ENCODE measurements at regions not wholly inside any gene's neighbourhood (a gene's known extent, or its start where the extent isn't known, plus 50 kb on each side); places are given as distances from the start of the nearest gene placed in this dataset.

DNA sequence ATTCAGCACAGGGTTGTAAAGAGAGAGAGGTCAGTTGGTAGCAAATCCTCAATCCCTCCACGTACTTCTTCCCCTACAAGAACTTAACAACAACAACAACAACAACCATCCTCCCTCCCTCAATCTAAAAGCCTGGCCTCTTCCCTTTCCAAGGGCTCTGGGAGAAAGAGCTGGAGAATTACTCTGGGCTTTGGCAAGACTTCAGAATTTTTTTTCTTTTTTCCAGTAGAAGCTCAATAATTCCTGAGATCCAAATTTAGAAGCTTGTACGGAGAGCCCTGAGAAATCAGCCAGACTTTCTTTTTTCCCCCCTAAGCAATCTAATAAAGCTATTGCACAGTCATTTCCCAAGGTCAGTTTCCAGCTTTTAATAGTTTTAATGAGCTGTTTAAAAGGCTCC lies 95.8 kb upstream of the CACNA2D3 start:
- no peaks in the 10 kb centered on the region for H4K20me1 ChIP-seq (ENCODE audit: control insufficient read depth, extremely low read depth, insufficient read depth, low read length)
- no peaks in the 10 kb centered on the region for H3K79me2 ChIP-seq (ENCODE audit: control insufficient read depth, insufficient read depth, low read length)
- no peak for FAIRE-seq
- no peaks in the 10 kb centered on the region for H3K9me1 ChIP-seq (ENCODE audit: control insufficient read depth, extremely low read depth, insufficient read depth, low read length)
- no peak overlapping the region for H3K4me2 ChIP-seq (ENCODE audit: control insufficient read depth, extremely low read depth, insufficient read depth, low read depth, low read length)
- no peak overlapping the region for H3K27ac ChIP-seq (ENCODE audit: control insufficient read depth, insufficient read depth, low read length)
- no peak for TF ChIP-seq EZH2 (IDR thresholded peaks at IDR 0.05; ENCODE audit: low read length)
- no peak for TF ChIP-seq CTCF (optimal IDR thresholded peaks at IDR 0.05 in 1 of 3, IDR thresholded peaks at IDR 0.05 in 1 of 3, conservative IDR thresholded peaks at IDR 0.05 in 1 of 3; ENCODE audit: extremely low read depth in 1 of 3, insufficient read depth in 2 of 3, low read length in 3 of 3)
- H3K4me3 ChIP-seq (ENCODE audit: control insufficient read depth in 2 of 3, extremely low read depth in 1 of 3, insufficient read depth in 2 of 3, low read depth in 1 of 3, low read length in 3 of 3): no peak overlapping the region
- no peak overlapping the region for H3K9ac ChIP-seq (ENCODE audit: control insufficient read depth, extremely low read depth, insufficient read depth, low read length)
- no peak overlapping the region for H2AFZ ChIP-seq (ENCODE audit: control insufficient read depth, low read length)
- no peaks in the 10 kb centered on the region for H3K36me3 ChIP-seq (ENCODE audit: control insufficient read depth in 2 of 2, extremely low read depth in 1 of 2, insufficient read depth in 2 of 2, low read length in 2 of 2)
- dilution Hi-C loops (cut with MboI; ENCODE audit: extremely low pct_ligation_motif_present, low sequenced_read_pairs): no loop called here
- DNase-seq (ENCODE audit: low read depth, low spot score): no peak
- H3K27me3 ChIP-seq (ENCODE audit: control insufficient read depth, extremely low read depth, insufficient read depth, low read length): no peaks in the 10 kb centered on the region
- H3K4me1 ChIP-seq (ENCODE audit: control insufficient read depth, extremely low read depth, insufficient read depth, low read length): no peaks in the 10 kb centered on the region
- H3K9me3 ChIP-seq (ENCODE audit: control insufficient read depth, low read depth, low read length): no peaks in the 10 kb centered on the region

DNA sequence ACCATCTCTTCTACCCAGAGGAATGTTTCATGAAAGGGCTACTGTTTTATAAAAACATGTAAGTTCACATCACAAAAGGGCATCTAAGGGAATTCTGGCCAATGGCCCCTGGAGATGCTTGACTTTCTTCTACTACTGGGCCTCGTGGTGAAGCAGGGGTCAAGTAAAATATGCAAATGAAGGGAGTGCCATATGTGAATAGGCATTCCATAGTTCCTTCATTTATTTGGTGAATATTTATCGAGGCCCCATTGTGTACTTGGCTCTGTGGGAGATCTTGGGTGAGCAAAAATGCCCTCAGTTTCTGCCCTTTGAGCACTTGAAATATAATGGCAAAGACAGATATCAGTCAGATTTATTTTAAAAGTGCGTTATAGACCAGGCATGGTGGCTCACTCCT lies 101.3 kb upstream of the CACNA2D3 start:
- Histone ChIP-seq H3K9ac (ENCODE audit: control insufficient read depth, extremely low read depth, insufficient read depth, low read length) (no peak overlapping the region), H3K27me3 (ENCODE audit: control insufficient read depth, extremely low read depth, insufficient read depth, low read length) (no peaks in the 10 kb centered on the region), H3K4me1 (ENCODE audit: control insufficient read depth, extremely low read depth, insufficient read depth, low read length) (no peaks in the 10 kb centered on the region), H2AFZ (ENCODE audit: control insufficient read depth, low read length) (no peak overlapping the region), H3K79me2 (ENCODE audit: control insufficient read depth, insufficient read depth, low read length) (no peaks in the 10 kb centered on the region), H3K4me3 (ENCODE audit: control insufficient read depth in 2 of 3, extremely low read depth in 1 of 3, insufficient read depth in 2 of 3, low read depth in 1 of 3, low read length in 3 of 3) (no peak overlapping the region), H3K9me3 (ENCODE audit: control insufficient read depth, low read depth, low read length) (no peaks in the 10 kb centered on the region), H3K27ac (ENCODE audit: control insufficient read depth, insufficient read depth, low read length) (no peak overlapping the region), H3K36me3 (ENCODE audit: control insufficient read depth in 2 of 2, extremely low read depth in 1 of 2, insufficient read depth in 2 of 2, low read length in 2 of 2) (no peaks in the 10 kb centered on the region), H3K9me1 (ENCODE audit: control insufficient read depth, extremely low read depth, insufficient read depth, low read length) (no peaks in the 10 kb centered on the region), H3K4me2 (ENCODE audit: control insufficient read depth, extremely low read depth, insufficient read depth, low read depth, low read length) (no peak overlapping the region), H4K20me1 (ENCODE audit: control insufficient read depth, extremely low read depth, insufficient read depth, low read length) (no peaks in the 10 kb centered on the region)
- dilution Hi-C loops (cut with MboI; ENCODE audit: extremely low pct_ligation_motif_present, low sequenced_read_pairs): no loop called here
- TF ChIP-seq CTCF (optimal IDR thresholded peaks at IDR 0.05 in 1 of 3, IDR thresholded peaks at IDR 0.05 in 1 of 3, conservative IDR thresholded peaks at IDR 0.05 in 1 of 3; ENCODE audit: extremely low read depth in 1 of 3, insufficient read depth in 2 of 3, low read length in 3 of 3) (no peak), EZH2 (IDR thresholded peaks at IDR 0.05; ENCODE audit: low read length) (no peak)
- DNase-seq (ENCODE audit: low read depth, low spot score) (no peak), FAIRE-seq (no peak)
